WERI-Rb-1 (cell line): ENCODE measurements at regions not wholly inside any gene's neighbourhood (a gene's known extent, or its start where the extent isn't known, plus 50 kb on each side); places are given as distances from the start of the nearest gene placed in this dataset.

Source experiments
- DNase-seq: peaks from one replicate; pipeline ENCODE4 v3.0.0-alpha.2; 2020
- H3K27ac ChIP-seq: fragments of 250-450 bp; sonication (Bioruptor Pico); 2 replicates; pipeline ENCODE4 v1.5.1; 2020; ENCODE audit warnings: mild to moderate bottlenecking, moderate library complexity
- H3K27me3 ChIP-seq: fragments of 250-450 bp; sonication (Bioruptor Pico); 2 replicates; pipeline ENCODE4 v1.5.1; 2021; ENCODE audit warnings: mild to moderate bottlenecking, low read depth, moderate library complexity; ENCODE audit not compliant: insufficient read depth, severe bottlenecking
- H3K36me3 ChIP-seq: fragments of 250-450 bp; sonication (Bioruptor Pico); 2 replicates; pipeline ENCODE4 v1.5.1; 2020; ENCODE audit warnings: mild to moderate bottlenecking, moderate library complexity
- H3K4me3 ChIP-seq: 2 replicates; pipeline ENCODE4 v1.5.1; 2011; ENCODE audit warnings: low read depth, mild to moderate bottlenecking, control low read depth, low read length
- H3K9me3 ChIP-seq: fragments of 250-450 bp; sonication (Bioruptor Pico); 2 replicates; pipeline ENCODE4 v1.5.1; 2021; ENCODE audit warnings: mild to moderate bottlenecking, moderate library complexity; ENCODE audit not compliant: severe bottlenecking
- CTCF ChIP-seq: IDR thresholded peaks from 2 replicates; pipeline ENCODE4 v1.5.1; 2011; ENCODE audit warnings: low read depth, mild to moderate bottlenecking, control low read depth, inconsistent platforms, low read length

- no peak for DNase-seq
- H3K36me3 ChIP-seq: no peaks in the 10 kb centered on the region
- no peak overlapping the region for H3K27ac ChIP-seq
- H3K4me3 ChIP-seq: no peak overlapping the region
- no peak for TF ChIP-seq CTCF
- no peaks in the 10 kb centered on the region for H3K9me3 ChIP-seq
- no peaks in the 10 kb centered on the region for H3K27me3 ChIP-seq
Observed at GRCh38 chr12:19689226-19689625, 249.9 kb downstream of the AEBP2 start.

- no peaks in the 10 kb centered on the region for H3K36me3 ChIP-seq
- H3K9me3 ChIP-seq: no peaks in the 10 kb centered on the region
- H3K27ac ChIP-seq: no peak overlapping the region
- no peak overlapping the region for H3K4me3 ChIP-seq
- H3K27me3 ChIP-seq: no peaks in the 10 kb centered on the region
- DNase-seq: no peak
- TF ChIP-seq CTCF: no peak
Observed at GRCh38 chr12:19689801-19690472, 250.6 kb downstream of the AEBP2 start.

GRCh38 chr12:19692091-19692490, 252.8 kb downstream of the AEBP2 start:
- DNase-seq: no peak
- Histone ChIP-seq H3K36me3 (no peaks in the 10 kb centered on the region), H3K27ac (no peak overlapping the region), H3K4me3 (no peak overlapping the region), H3K9me3 (no peaks in the 10 kb centered on the region), H3K27me3 (no peaks in the 10 kb centered on the region)
- TF ChIP-seq CTCF: no peak

- Histone ChIP-seq H3K4me3 (no peak overlapping the region), H3K27ac (no peak overlapping the region), H3K36me3 (no peaks in the 10 kb centered on the region), H3K27me3 (no peaks in the 10 kb centered on the region), H3K9me3 (no peaks in the 10 kb centered on the region)
- TF ChIP-seq CTCF: no peak
- no peak for DNase-seq
Observed at GRCh38 chr12:19692566-19692965, 253.3 kb downstream of the AEBP2 start.

GRCh38 chr12:19694627-19695026, 255.3 kb downstream of the AEBP2 start:
- no peaks in the 10 kb centered on the region for H3K27me3 ChIP-seq
- no peaks in the 10 kb centered on the region for H3K36me3 ChIP-seq
- no peak for TF ChIP-seq CTCF
- H3K4me3 ChIP-seq: no peak overlapping the region
- H3K27ac ChIP-seq: no peak overlapping the region
- H3K9me3 ChIP-seq: no peaks in the 10 kb centered on the region
- no peak for DNase-seq
